Activated CD4-positive, alpha-beta T cell treated with anti-CD3 and anti-CD28 coated beads, Interleukin-2, amount 50 U/mL, for 48 hours (primary cell): ENCODE measurements at regions not wholly inside any gene's neighbourhood (a gene's known extent, or its start where the extent isn't known, plus 50 kb on each side); places are given as distances from the start of the nearest gene placed in this dataset.

Source experiments
- DNase-seq, 2 experiments: peaks; one replicate each; pipeline ENCODE4 v3.0.0-alpha.2; 2020

GRCh38 chr2:172658945-172659344 lies 76.7 kb upstream of the RAPGEF4 start:
- no peak for DNase-seq

- DNase-seq, result no peak
These were observed 73.5 kb upstream of the RAPGEF4 start for GRCh38 chr2:172662099-172662498.

- DNase-seq, result no peak
These were observed 70.9 kb upstream of the RAPGEF4 start for GRCh38 chr2:172664766-172665165.

- DNase-seq, result no peak
These were observed 67.9 kb upstream of the RAPGEF4 start for GRCh38 chr2:172667581-172668325.

- DNase-seq, result no peak
These were observed 64.1 kb upstream of the RAPGEF4 start for GRCh38 chr2:172671501-172671900.

GRCh38 chr2:172672114-172672513 lies 63.5 kb upstream of the RAPGEF4 start:
- DNase-seq, result no peak

- no peak for DNase-seq
These were observed 62.5 kb upstream of the RAPGEF4 start for GRCh38 chr2:172673056-172673683.

GRCh38 chr2:172674034-172674967 lies 61.3 kb upstream of the RAPGEF4 start:
- peak; percentile 43 to 45 for DNase-seq

GRCh38 chr2:172674968-172675303 lies 60.7 kb upstream of the RAPGEF4 start:
- DNase-seq, result no peak

GRCh38 chr2:172677363-172677762 lies 58.3 kb upstream of the RAPGEF4 start:
- no peak for DNase-seq

- no peak for DNase-seq
These were observed 55.1 kb upstream of the RAPGEF4 start for GRCh38 chr2:172680436-172681068.

- no peak for DNase-seq
These were observed 50.2 kb upstream of the RAPGEF4 start for GRCh38 chr2:172685467-172685866.
